K562 (cell line): ENCODE measurements at regions not wholly inside any gene's neighbourhood (a gene's known extent, or its start where the extent isn't known, plus 50 kb on each side); places are given as distances from the start of the nearest gene placed in this dataset.

Experiments used
- ATAC-seq: fragments of 200-7000 bp; cut with Tn5 transposase; 3 replicates; pipeline ENCODE4 v1.9.1; 2020; ENCODE audit warnings: moderate library complexity
- BruUV-seq: library from RNA; stranded (reverse); fragments of 400-500 nt; replicated peaks from 2 replicates; lab custom pipeline; 2021; lab: Mats Ljungman, UMichigan
- CTCF ChIA-PET: fragments of 300-600 bp; formaldehyde crosslinking; extraction: SDS; loops from one replicate; lab custom pipeline; 2021; ENCODE audit warnings: low intra/inter-chr PET ratio; lab: Yijun Ruan, JAX
- POLR2A ChIA-PET: fragments of 300-600, 350-650 bp; sonication (Branson Sonifier 250); formaldehyde crosslinking; extraction: SDS; loops from one replicate; lab custom pipeline; 2021; ENCODE audit warnings: antibody characterized with exemption, inconsistent platforms; lab: Yijun Ruan, JAX
- DNase-seq, 4 experiments: peaks; one replicate each; pipeline versions ENCODE4 v3.0.0 to v3.0.0-alpha.2; 2011 to 2018; ENCODE audit warnings: low spot score in 3 of 4, mixed read lengths in 3 of 4; ENCODE audit errors: extremely low read depth in 1 of 4
- FAIRE-seq: peaks from 2 replicates; lab custom pipeline; 2011; peaks lifted over from hg19 to GRCh38; lab: Jason Lieb, UNC
- H2AFZ ChIP-seq: 2 replicates; pipeline ENCODE4 v1.6.0; 2011; ENCODE audit warnings: low read depth, low read length, control low read depth, inconsistent platforms
- H3K27ac ChIP-seq: fragments of 200-600 bp; 3 replicates; pipeline ENCODE4 v1.8.0; 2011; ENCODE audit warnings: low read depth, mild to moderate bottlenecking, control low read depth, inconsistent platforms, low read length, moderate library complexity, mixed read lengths; ENCODE audit errors: extremely low read depth
- H3K27me3 ChIP-seq, 2 experiments: fragments of 300-600 bp in 1 of 2; 2 replicates in 1 of 2; 3 replicates in 1 of 2; pipeline versions ENCODE4 v1.6.0 to v1.8.0; 2011; ENCODE audit warnings: inconsistent platforms in 2 of 2, low read length in 2 of 2, mild to moderate bottlenecking in 1 of 2, mixed read lengths in 1 of 2, moderate library complexity in 1 of 2; ENCODE audit not compliant: control insufficient read depth in 2 of 2, insufficient read depth in 2 of 2
- H3K36me3 ChIP-seq: fragments of 300-600 bp; 3 replicates; pipeline ENCODE4 v1.8.0; 2011; ENCODE audit warnings: mild to moderate bottlenecking, low read length, inconsistent platforms; ENCODE audit not compliant: control insufficient read depth, insufficient read depth
- H3K4me1 ChIP-seq, 2 experiments: fragments of 200-600 bp in 1 of 2; replicated peaks in 1 of 2; 2 replicates in 1 of 2; 3 replicates in 1 of 2; pipeline versions ENCODE4 v1.5.1 to v1.8.0; 2011; ENCODE audit warnings: inconsistent platforms in 2 of 2, low read length in 2 of 2, mild to moderate bottlenecking in 1 of 2, mixed read lengths in 1 of 2, moderate library complexity in 1 of 2; ENCODE audit not compliant: control insufficient read depth in 2 of 2, insufficient read depth in 2 of 2
- H3K4me2 ChIP-seq: 2 replicates; pipeline ENCODE4 v1.6.1; 2011; ENCODE audit warnings: low read length, control low read depth, inconsistent platforms, mixed read lengths; ENCODE audit not compliant: insufficient read depth
- H3K4me3 ChIP-seq: fragments of 200-600 bp; sonication (generic), shearing (Covaris generic); 2 replicates; pipeline ENCODE4 v1.5.1; 2016; ENCODE audit warnings: control low read depth, inconsistent platforms
- H3K79me2 ChIP-seq: fragments of 200-600 bp; 3 replicates; pipeline ENCODE4 v1.8.0; 2011; ENCODE audit warnings: low read length, inconsistent platforms; ENCODE audit not compliant: control insufficient read depth, insufficient read depth
- H3K9ac ChIP-seq, 2 experiments: 2 replicates each; pipeline versions ENCODE4 v1.6.0 to v1.6.1; 2011; ENCODE audit warnings: low read depth in 2 of 2, low read length in 2 of 2, control low read depth in 1 of 2, inconsistent platforms in 1 of 2, mild to moderate bottlenecking in 1 of 2, mixed read lengths in 1 of 2; ENCODE audit not compliant: insufficient read depth in 1 of 2
- H3K9me1 ChIP-seq: one replicate; pipeline ENCODE4 v1.6.0; 2011; ENCODE audit warnings: inconsistent platforms, mild to moderate bottlenecking, low read length, moderate library complexity; ENCODE audit not compliant: control insufficient read depth, insufficient read depth
- H3K9me3 ChIP-seq: replicated peaks from 2 replicates; pipeline ENCODE4 v1.5.1; 2011; ENCODE audit warnings: low read depth, low read length, inconsistent platforms; ENCODE audit not compliant: control insufficient read depth, insufficient read depth
- H4K20me1 ChIP-seq: replicated peaks from 2 replicates; pipeline ENCODE4 v1.6.1; 2011; ENCODE audit warnings: low read length, inconsistent platforms, mixed read lengths; ENCODE audit not compliant: control insufficient read depth, insufficient read depth
- ARHGAP35 ChIP-seq: fragments of 450-650 bp; IDR thresholded peaks from 2 replicates; pipeline ENCODE4 v1.6.1; 2018; ENCODE audit not compliant: partially characterized antibody
- CREB1 ChIP-seq, 2 experiments: sonication (generic) in 1 of 2; formaldehyde crosslinking in 1 of 2; IDR thresholded peaks; 2 replicates each; pipeline versions ENCODE4 v1.6.1 to v1.8.0; 2012 to 2022; ENCODE audit warnings: inconsistent platforms in 1 of 2, mild to moderate bottlenecking in 1 of 2, missing genetic modification reagents in 1 of 2, moderate library complexity in 1 of 2
- MAFG ChIP-seq: fragments of 450-650 bp; conservative IDR thresholded peaks from 2 replicates; pipeline ENCODE4 v1.6.1; 2016; ENCODE audit warnings: missing genetic modification characterization, missing compliant biosample characterization
- NCOA6 ChIP-seq: fragments of 450-650 bp; IDR thresholded peaks from 2 replicates; pipeline ENCODE4 v1.6.1; 2017; ENCODE audit warnings: mild to moderate bottlenecking
- NCOR1 ChIP-seq: fragments of 450-650 bp; IDR thresholded peaks from 2 replicates; pipeline ENCODE4 v1.6.1; 2016; ENCODE audit warnings: mild to moderate bottlenecking, moderate library complexity
- RAD51 ChIP-seq: fragments of 450-650 bp; IDR thresholded peaks from 2 replicates; pipeline ENCODE4 v1.7.1; 2016; ENCODE audit warnings: low read depth, mild to moderate bottlenecking, borderline replicate concordance
- TAL1 ChIP-seq: fragments of 450-650 bp; IDR thresholded peaks from 2 replicates; pipeline ENCODE4 v1.6.1; 2016; ENCODE audit warnings: mild to moderate bottlenecking
- TCF7 ChIP-seq: sonication (generic); IDR thresholded peaks from 2 replicates; pipeline ENCODE4 v1.6.1; 2016; ENCODE audit warnings: antibody characterized with exemption, borderline replicate concordance
- U2AF1 ChIP-seq: fragments of 200-400 bp; formaldehyde crosslinking; optimal IDR thresholded peaks from 2 replicates; pipeline ENCODE3; 2017; ENCODE audit warnings: mild to moderate bottlenecking, low read depth, low read length, moderate library complexity
- ZFP1 ChIP-seq: fragments of 450-650 bp; formaldehyde crosslinking; IDR thresholded peaks from 2 replicates; pipeline ENCODE4 v1.4.0; 2020; ENCODE audit warnings: mild to moderate bottlenecking, mixed read lengths
- WGBS: fragments of 100-300 bp; shearing (Covaris generic); methylation state at CpG from one replicate; pipeline ENCODE4 v1.1.6; 2016; ENCODE audit warnings: low coverage, mixed read lengths; ENCODE audit not compliant: insufficient coverage; ENCODE audit errors: missing lambda C conversion rate; 5-methylcytosine and 5-hydroxymethylcytosine counted together
- in situ Hi-C: fragments of 300-500 bp; cut with MboI; formaldehyde crosslinking; loops from 4 replicates; pipeline ENCODE4 v1.15.0; 2018; ENCODE audit warnings: inconsistent platforms, mixed read lengths
- intact Hi-C: fragments of 100-400 bp; cut with micrococcal nuclease; formaldehyde crosslinking; loops from 2 replicates; pipeline ENCODE4 v1.14.2; 2022
- TF ChIP-seq, protein P1 (sequence below), 2 experiments: fragments of 450-650 bp; conservative IDR thresholded peaks; 2 replicates each; pipeline ENCODE4 v1.6.1; 2017; ENCODE audit warnings: mild to moderate bottlenecking in 2 of 2, moderate library complexity in 2 of 2
- TF ChIP-seq, protein P2 (sequence below): sonication (generic); formaldehyde crosslinking; IDR thresholded peaks from 2 replicates; pipeline ENCODE4 v1.8.0; 2022; ENCODE audit warnings: mild to moderate bottlenecking, low read depth, missing genetic modification reagents
- TF ChIP-seq, protein P3 (sequence below): sonication (generic); formaldehyde crosslinking; IDR thresholded peaks from 2 replicates; pipeline ENCODE4 v1.8.0; 2022; ENCODE audit warnings: mild to moderate bottlenecking, missing genetic modification reagents
- TF ChIP-seq, protein P4 (sequence below): conservative IDR thresholded peaks from 2 replicates; pipeline ENCODE4 v1.6.1; 2011; ENCODE audit warnings: low read depth, mild to moderate bottlenecking, low read length; ENCODE audit not compliant: control insufficient read depth
- TF ChIP-seq, protein P5 (sequence below): fragments of 450-650 bp; IDR thresholded peaks from 2 replicates; pipeline ENCODE4 v1.6.1; 2017; ENCODE audit warnings: antibody characterized with exemption

DNA sequence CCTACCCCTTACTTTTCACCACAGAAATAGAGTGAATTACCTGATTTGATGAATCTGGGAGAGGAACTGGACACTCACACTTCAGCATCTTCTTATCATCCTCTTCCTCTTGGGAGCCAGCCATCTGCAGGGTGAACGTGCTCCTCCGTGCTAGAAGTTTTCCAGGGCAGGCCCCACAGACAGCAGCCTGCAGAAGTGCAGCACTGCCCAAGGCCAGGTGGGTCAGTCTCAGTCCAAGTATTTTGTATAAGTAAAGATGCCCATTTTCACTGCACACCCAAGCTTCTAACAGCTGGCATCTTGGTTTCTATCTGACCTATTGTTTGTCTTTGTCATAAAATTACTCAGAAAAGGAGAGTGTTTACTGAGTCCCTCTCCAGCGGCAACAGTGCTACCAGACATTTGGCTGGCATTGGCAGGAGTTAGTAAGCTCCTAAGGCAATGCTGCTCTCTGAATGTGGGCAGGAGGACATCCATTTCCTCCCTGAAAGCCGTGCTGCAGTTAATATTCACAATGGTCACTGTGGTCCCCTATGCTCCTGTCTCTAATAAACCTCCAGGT lies 222.6 kb upstream of the CTAGE1 start:
- peaks cover 0 to 4% of the 10 kb centered on the region in 2 experiments; a peak in 3 of 5 replicates for H3K27me3 ChIP-seq
- H3K9ac ChIP-seq = no peak overlapping the region
- no peaks in the 10 kb centered on the region for H3K79me2 ChIP-seq
- DNase-seq (no peak), FAIRE-seq (peak; percentile 37), ATAC-seq (no peak)
- ChIA-PET CTCF (no interaction called here), POLR2A (interaction anchor here (0.7 kb wide), 1 partner anchor 174 kb away, joined by 3 read pairs; no protein-coding TSS in a partner anchor)
- H3K4me1 ChIP-seq = no peaks in the 10 kb centered on the region
- no peaks in the 10 kb centered on the region for H3K36me3 ChIP-seq
- no peak overlapping the region for H3K4me2 ChIP-seq
- H3K9me3 ChIP-seq = no peaks in the 10 kb centered on the region
- WGBS = 1% methylated on average over 4 of the region's 4 CpGs
- H4K20me1 ChIP-seq = no peaks in the 10 kb centered on the region
- no peaks in the 10 kb centered on the region for H3K9me1 ChIP-seq
- H2AFZ ChIP-seq = no peak overlapping the region
- no peak overlapping the region for H3K27ac ChIP-seq
- TF ChIP-seq NCOA6 (no peak), RAD51 (no peak), ARHGAP35 (no peak), TCF7 (no peak), MAFG (tag) (no peak), TAL1 (no peak), CREB1 (IDR thresholded peaks at IDR 0.05) (no peak), CREB1 (CRISPR knock-in tag; IDR thresholded peaks at IDR 0.05) (no peak), NCOR1 (no peak), ZFP1 (CRISPR knock-in tag) (no peak), U2AF1 (no peak)
- TF ChIP-seq, protein P1, sequence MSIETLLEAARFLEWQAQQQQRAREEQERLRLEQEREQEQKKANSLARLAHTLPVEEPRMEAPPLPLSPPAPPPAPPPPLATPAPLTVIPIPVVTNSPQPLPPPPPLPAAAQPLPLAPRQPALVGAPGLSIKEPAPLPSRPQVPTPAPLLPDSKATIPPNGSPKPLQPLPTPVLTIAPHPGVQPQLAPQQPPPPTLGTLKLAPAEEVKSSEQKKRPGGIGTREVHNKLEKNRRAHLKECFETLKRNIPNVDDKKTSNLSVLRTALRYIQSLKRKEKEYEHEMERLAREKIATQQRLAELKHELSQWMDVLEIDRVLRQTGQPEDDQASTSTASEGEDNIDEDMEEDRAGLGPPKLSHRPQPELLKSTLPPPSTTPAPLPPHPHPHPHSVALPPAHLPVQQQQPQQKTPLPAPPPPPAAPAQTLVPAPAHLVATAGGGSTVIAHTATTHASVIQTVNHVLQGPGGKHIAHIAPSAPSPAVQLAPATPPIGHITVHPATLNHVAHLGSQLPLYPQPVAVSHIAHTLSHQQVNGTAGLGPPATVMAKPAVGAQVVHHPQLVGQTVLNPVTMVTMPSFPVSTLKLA (conservative IDR thresholded peaks at IDR 0.05) = no peak
- TF ChIP-seq, protein P2, sequence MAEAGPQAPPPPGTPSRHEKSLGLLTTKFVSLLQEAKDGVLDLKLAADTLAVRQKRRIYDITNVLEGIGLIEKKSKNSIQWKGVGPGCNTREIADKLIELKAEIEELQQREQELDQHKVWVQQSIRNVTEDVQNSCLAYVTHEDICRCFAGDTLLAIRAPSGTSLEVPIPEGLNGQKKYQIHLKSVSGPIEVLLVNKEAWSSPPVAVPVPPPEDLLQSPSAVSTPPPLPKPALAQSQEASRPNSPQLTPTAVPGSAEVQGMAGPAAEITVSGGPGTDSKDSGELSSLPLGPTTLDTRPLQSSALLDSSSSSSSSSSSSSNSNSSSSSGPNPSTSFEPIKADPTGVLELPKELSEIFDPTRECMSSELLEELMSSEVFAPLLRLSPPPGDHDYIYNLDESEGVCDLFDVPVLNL (CRISPR knock-in tag) = no peak
- TF ChIP-seq, protein P3, sequence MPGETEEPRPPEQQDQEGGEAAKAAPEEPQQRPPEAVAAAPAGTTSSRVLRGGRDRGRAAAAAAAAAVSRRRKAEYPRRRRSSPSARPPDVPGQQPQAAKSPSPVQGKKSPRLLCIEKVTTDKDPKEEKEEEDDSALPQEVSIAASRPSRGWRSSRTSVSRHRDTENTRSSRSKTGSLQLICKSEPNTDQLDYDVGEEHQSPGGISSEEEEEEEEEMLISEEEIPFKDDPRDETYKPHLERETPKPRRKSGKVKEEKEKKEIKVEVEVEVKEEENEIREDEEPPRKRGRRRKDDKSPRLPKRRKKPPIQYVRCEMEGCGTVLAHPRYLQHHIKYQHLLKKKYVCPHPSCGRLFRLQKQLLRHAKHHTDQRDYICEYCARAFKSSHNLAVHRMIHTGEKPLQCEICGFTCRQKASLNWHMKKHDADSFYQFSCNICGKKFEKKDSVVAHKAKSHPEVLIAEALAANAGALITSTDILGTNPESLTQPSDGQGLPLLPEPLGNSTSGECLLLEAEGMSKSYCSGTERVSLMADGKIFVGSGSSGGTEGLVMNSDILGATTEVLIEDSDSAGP (CRISPR knock-in tag) = no peak
- TF ChIP-seq, protein P4, sequence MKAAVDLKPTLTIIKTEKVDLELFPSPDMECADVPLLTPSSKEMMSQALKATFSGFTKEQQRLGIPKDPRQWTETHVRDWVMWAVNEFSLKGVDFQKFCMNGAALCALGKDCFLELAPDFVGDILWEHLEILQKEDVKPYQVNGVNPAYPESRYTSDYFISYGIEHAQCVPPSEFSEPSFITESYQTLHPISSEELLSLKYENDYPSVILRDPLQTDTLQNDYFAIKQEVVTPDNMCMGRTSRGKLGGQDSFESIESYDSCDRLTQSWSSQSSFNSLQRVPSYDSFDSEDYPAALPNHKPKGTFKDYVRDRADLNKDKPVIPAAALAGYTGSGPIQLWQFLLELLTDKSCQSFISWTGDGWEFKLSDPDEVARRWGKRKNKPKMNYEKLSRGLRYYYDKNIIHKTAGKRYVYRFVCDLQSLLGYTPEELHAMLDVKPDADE = no peak
- TF ChIP-seq, protein P5, sequence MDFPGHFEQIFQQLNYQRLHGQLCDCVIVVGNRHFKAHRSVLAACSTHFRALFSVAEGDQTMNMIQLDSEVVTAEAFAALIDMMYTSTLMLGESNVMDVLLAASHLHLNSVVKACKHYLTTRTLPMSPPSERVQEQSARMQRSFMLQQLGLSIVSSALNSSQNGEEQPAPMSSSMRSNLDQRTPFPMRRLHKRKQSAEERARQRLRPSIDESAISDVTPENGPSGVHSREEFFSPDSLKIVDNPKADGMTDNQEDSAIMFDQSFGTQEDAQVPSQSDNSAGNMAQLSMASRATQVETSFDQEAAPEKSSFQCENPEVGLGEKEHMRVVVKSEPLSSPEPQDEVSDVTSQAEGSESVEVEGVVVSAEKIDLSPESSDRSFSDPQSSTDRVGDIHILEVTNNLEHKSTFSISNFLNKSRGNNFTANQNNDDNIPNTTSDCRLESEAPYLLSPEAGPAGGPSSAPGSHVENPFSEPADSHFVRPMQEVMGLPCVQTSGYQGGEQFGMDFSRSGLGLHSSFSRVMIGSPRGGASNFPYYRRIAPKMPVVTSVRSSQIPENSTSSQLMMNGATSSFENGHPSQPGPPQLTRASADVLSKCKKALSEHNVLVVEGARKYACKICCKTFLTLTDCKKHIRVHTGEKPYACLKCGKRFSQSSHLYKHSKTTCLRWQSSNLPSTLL = no peak
- BruUV-seq = no TSS peak
- H3K4me3 ChIP-seq = no peak overlapping the region
- intact Hi-C loops = no loop called here
- in situ Hi-C loops = no loop called here
